ENCODE measurements at regions not wholly inside any gene's neighbourhood (a gene's known extent, or its start where the extent isn't known, plus 50 kb on each side); places are given as distances from the start of the nearest gene placed in this dataset.

DNA sequence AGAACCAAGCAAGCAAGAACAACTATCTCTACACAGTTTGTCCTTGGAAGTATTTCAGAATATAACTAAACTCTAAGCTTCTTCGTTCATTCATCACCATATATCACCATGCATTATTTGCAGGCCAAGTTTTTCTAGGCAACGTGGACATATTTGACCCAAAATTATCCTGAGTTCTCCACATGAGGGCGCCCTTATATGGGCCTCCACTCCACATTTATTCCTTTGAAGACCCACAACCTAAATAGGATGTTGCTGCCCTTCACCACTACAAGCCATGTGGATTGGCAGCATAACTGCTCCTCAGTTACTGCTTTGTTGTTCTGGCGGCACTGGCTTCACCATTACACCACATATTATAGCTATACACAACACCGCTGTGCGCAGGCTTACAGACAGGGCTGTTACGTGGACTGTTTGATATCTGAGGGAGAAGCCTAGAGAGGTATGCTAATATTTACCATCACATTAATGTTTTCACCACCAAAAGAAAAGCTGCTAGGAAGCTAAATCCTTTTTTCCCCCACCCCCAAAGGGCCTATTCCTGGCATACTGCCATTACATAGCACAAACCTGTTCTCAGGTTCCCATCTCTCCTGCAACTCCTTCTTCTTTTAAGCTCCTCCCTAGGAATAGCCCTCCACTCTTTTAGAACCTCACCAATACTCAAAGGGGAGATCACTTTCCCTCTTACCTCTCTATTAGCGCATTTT lies 411.7 kb downstream of the C6orf118 start:
- TF ChIP-seq, protein P1, sequence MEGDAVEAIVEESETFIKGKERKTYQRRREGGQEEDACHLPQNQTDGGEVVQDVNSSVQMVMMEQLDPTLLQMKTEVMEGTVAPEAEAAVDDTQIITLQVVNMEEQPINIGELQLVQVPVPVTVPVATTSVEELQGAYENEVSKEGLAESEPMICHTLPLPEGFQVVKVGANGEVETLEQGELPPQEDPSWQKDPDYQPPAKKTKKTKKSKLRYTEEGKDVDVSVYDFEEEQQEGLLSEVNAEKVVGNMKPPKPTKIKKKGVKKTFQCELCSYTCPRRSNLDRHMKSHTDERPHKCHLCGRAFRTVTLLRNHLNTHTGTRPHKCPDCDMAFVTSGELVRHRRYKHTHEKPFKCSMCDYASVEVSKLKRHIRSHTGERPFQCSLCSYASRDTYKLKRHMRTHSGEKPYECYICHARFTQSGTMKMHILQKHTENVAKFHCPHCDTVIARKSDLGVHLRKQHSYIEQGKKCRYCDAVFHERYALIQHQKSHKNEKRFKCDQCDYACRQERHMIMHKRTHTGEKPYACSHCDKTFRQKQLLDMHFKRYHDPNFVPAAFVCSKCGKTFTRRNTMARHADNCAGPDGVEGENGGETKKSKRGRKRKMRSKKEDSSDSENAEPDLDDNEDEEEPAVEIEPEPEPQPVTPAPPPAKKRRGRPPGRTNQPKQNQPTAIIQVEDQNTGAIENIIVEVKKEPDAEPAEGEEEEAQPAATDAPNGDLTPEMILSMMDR (IDR thresholded peaks at IDR 0.05; ENCODE audit: low read depth, low read length, missing control alignments) = no peak
- H3K4me3 ChIP-seq (ENCODE audit: low read depth, low read length) = no peak overlapping the region
- no peak for DNase-seq (ENCODE audit: low read depth)

DNA sequence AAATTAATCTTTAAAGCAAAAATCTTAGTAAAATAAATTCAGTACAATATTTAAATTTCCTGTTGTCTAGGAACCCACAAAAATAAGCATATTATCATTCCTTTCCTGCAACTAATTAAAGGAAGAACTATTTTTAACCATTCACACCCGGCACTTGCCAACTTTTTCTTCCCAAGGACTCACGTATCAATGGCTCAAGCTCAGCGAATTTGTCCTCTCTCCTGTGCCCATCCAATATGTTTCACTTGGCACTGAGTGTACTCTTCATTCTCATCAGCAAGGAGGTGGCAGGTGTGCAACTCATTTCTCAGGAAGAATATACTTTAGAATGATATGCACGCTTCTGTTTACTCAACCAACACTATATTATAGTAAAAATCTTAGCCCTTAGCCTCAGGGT lies 419.4 kb downstream of the C6orf118 start:
- H3K4me3 ChIP-seq (ENCODE audit: low read depth, low read length) = no peak overlapping the region
- DNase-seq (ENCODE audit: low read depth) = no peak
- TF ChIP-seq, protein P1 (IDR thresholded peaks at IDR 0.05; ENCODE audit: low read depth, low read length, missing control alignments) = no peak

DNA sequence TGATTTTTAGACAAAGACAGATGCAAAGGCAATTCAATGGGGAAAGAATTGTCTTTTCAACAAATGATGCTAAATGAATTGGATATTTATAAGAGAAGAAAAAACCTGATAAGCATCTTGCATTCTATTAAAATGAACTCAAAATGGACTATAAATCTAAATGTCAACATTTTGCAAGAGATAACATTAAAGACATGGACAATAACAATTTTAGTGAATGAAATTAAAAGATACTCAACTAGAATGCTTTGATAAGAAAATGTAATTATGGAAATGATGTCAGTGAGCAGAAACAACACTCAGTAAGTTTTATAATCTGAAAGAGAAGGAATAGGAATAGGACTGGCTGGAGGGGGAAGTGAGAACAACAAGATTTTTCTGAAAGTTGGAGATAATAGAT lies 421.7 kb downstream of the C6orf118 start:
- DNase-seq (ENCODE audit: low read depth) = no peak
- no peak overlapping the region for H3K4me3 ChIP-seq (ENCODE audit: low read depth, low read length)
- TF ChIP-seq, protein P1 (IDR thresholded peaks at IDR 0.05; ENCODE audit: low read depth, low read length, missing control alignments) = no peak

DNA sequence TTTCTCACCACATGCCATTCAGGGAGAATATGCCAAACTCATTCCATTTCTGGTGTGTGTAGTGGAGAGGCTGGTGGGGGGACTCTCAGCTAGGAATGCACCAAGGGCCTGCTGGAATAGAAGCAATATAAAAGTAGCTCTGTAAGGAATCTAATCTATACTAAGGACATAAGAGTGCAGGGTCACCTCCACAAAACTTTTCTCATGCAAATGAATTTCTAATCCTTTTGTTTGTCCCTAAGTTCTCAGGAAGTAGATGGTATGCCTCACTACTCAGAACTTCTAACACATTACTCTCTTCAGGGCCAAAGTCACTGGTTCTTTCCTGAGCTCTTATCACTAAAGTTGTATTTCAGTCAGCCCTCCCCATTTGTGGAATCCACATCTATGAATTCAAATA lies 427.2 kb downstream of the C6orf118 start:
- H3K4me3 ChIP-seq (ENCODE audit: low read depth, low read length) = no peak overlapping the region
- DNase-seq (ENCODE audit: low read depth) = no peak
- TF ChIP-seq, protein P1 (IDR thresholded peaks at IDR 0.05; ENCODE audit: low read depth, low read length, missing control alignments) = no peak

DNA sequence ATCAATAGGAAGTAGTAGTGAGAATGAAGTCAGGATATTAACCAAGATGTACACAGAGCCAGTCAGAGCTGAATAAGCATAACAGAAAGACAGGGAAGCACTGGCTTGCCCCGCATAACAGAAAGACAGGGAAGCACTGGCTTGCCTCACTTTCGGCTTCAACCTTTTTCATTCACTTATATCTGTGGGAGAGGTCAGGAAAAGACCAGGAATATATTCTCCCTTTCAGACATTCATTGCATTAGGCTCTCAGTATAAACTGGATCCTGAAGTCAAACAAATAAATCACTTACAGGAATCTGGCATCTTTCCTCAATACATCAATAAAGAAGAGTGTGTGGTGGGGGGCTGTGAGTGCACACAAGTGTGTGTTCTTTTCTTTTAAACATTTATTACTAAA lies 437.6 kb downstream of the C6orf118 start:
- DNase-seq (ENCODE audit: low read depth) = no peak
- TF ChIP-seq, protein P1 (IDR thresholded peaks at IDR 0.05; ENCODE audit: low read depth, low read length, missing control alignments) = no peak

DNA sequence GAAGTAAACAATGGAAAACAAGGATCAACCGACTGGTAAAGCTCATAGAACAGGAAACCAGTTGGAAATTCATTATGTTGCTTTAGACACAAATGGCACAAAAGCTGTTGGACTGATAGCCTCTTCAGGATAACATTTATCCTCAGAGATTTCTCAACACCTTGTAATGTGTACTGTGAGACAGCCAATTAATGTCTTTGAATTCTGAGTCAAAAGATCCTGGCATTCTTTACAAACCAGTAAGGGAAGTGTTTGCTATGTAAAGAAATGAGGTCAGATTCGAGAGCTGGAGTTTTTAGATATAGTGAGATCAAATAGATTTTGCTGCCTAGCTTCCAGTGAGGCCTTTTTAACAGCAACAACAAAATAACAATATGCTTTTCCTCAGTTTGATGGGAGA lies 439.2 kb downstream of the C6orf118 start:
- H3K4me3 ChIP-seq (ENCODE audit: low read depth, low read length) = no peak overlapping the region
- TF ChIP-seq, protein P1 (IDR thresholded peaks at IDR 0.05; ENCODE audit: low read depth, low read length, missing control alignments) = no peak
- no peak for DNase-seq (ENCODE audit: low read depth)

More for the DNA sequence above, 437.6 kb downstream of the C6orf118 start:
- no peak overlapping the region for H3K4me3 ChIP-seq (ENCODE audit: low read depth, low read length)

DNA sequence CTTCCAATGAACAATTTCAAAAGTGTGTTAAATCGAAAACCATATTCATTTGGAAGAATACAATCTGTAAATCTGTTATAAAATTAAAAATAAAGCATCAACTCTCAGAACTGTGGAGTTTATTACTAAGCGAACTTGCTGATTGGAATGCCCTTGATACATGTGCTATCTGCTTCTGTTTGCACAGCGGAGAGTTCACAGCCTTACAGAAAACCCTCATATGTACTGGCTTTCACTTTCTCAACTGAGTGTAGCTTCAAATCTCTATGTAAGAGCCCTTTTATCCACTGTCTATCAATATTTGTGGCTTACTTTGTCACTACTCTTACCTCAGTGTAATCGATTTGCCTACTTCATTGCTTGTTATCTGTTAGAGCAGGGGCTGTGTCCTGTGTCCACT lies 447.4 kb downstream of the C6orf118 start:
- no peak overlapping the region for H3K4me3 ChIP-seq (ENCODE audit: low read depth, low read length)
- TF ChIP-seq, protein P1 (IDR thresholded peaks at IDR 0.05; ENCODE audit: low read depth, low read length, missing control alignments) = no peak
- DNase-seq (ENCODE audit: low read depth) = no peak

Data from GM12864 (cell line).